Suprapubic skin (tissue), 4 donors: ENCODE measurements at regions not wholly inside any gene's neighbourhood (a gene's known extent, or its start where the extent isn't known, plus 50 kb on each side); places are given as distances from the start of the nearest gene placed in this dataset.

ENCODE experiments used
- DNase-seq, 2 donors: peaks; one replicate each; pipeline ENCODE4 v3.0.0-alpha.2; 2019; ENCODE audit warnings: low spot score in 2 of 2
- H3K27ac ChIP-seq: fragments of 200-600 bp; sonication (generic); one replicate; pipeline ENCODE4 v1.5.1; 2019
- H3K27me3 ChIP-seq: fragments of 200-600 bp; sonication (generic); one replicate; pipeline ENCODE4 v1.5.1; 2019
- H3K36me3 ChIP-seq: fragments of 200-600 bp; sonication (generic); one replicate; pipeline ENCODE4 v1.5.1; 2019
- H3K4me1 ChIP-seq: fragments of 200-600 bp; sonication (generic); one replicate; pipeline ENCODE4 v1.5.1; 2019
- H3K4me3 ChIP-seq: fragments of 200-600 bp; sonication (generic); one replicate; pipeline ENCODE4 v1.5.1; 2019; ENCODE audit warnings: mild to moderate bottlenecking
- H3K9me3 ChIP-seq: fragments of 200-600 bp; sonication (generic); one replicate; pipeline ENCODE4 v1.5.1; 2019
- EP300 ChIP-seq: sonication (generic); formaldehyde crosslinking; IDR thresholded peaks from one replicate; pipeline ENCODE4 v1.6.1; 2017; ENCODE audit warnings: antibody characterized with exemption
- POLR2A ChIP-seq, 2 donors: fragments of 450-650 bp; IDR thresholded peaks; one replicate each; pipeline ENCODE4 v1.6.1; 2017; ENCODE audit warnings: antibody characterized with exemption in 2 of 2, mild to moderate bottlenecking in 2 of 2, moderate library complexity in 2 of 2
- POLR2AphosphoS5 ChIP-seq, 3 donors: sonication (generic); formaldehyde crosslinking; IDR thresholded peaks; one replicate each; pipeline ENCODE4 v1.6.1; 2017; ENCODE audit warnings: antibody characterized with exemption in 3 of 3
- WGBS: methylation state at CpG from one replicate; pipeline ENCODE4 v1.1.5; 2018; 5-methylcytosine and 5-hydroxymethylcytosine counted together
- TF ChIP-seq, protein P1 (sequence below), 2 donors: fragments of 200-600 bp in 1 of 2; fragments of 450-650 bp in 1 of 2; sonication (generic) in 1 of 2; IDR thresholded peaks; one replicate each; pipeline ENCODE4 v1.5.1; 2016 to 2019; ENCODE audit warnings: antibody characterized with exemption in 2 of 2, mild to moderate bottlenecking in 1 of 2, moderate library complexity in 1 of 2

DNA sequence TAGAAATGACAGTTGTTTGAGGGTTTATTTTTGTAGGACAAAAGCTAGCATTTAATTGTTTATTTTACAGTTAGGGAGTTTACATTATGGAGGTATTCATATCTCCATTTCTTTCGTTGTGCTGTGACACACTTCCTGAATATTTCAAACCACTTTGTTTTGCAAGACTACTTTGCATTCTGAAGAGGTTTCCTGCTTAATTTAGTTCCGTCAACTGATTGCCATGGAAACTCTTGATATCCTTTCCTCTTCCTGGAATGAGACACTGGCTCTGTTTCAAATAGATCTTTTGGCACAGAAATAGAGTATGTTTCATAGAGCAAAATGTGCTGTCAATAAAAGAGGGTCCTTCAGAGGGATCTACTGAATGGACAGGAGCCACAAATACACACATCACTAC, 159.5 kb upstream of the AGR3 start:
- 6% methylated on average over 2 of the region's 2 CpGs for WGBS
- Histone ChIP-seq H3K27me3 (no peaks in the 10 kb centered on the region), H3K36me3 (no peaks in the 10 kb centered on the region), H3K27ac (no peak overlapping the region), H3K4me1 (peaks cover 31% of the 10 kb centered on the region), H3K9me3 (no peaks in the 10 kb centered on the region), H3K4me3 (no peak overlapping the region)
- TF ChIP-seq EP300 (no peak), POLR2AphosphoS5 (IDR thresholded peaks at IDR 0.05) (no peak), POLR2A (IDR thresholded peaks at IDR 0.05) (no peak)
- TF ChIP-seq, protein P1, sequence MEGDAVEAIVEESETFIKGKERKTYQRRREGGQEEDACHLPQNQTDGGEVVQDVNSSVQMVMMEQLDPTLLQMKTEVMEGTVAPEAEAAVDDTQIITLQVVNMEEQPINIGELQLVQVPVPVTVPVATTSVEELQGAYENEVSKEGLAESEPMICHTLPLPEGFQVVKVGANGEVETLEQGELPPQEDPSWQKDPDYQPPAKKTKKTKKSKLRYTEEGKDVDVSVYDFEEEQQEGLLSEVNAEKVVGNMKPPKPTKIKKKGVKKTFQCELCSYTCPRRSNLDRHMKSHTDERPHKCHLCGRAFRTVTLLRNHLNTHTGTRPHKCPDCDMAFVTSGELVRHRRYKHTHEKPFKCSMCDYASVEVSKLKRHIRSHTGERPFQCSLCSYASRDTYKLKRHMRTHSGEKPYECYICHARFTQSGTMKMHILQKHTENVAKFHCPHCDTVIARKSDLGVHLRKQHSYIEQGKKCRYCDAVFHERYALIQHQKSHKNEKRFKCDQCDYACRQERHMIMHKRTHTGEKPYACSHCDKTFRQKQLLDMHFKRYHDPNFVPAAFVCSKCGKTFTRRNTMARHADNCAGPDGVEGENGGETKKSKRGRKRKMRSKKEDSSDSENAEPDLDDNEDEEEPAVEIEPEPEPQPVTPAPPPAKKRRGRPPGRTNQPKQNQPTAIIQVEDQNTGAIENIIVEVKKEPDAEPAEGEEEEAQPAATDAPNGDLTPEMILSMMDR (IDR thresholded peaks at IDR 0.05) = no peak
- DNase-seq = no peak

DNA sequence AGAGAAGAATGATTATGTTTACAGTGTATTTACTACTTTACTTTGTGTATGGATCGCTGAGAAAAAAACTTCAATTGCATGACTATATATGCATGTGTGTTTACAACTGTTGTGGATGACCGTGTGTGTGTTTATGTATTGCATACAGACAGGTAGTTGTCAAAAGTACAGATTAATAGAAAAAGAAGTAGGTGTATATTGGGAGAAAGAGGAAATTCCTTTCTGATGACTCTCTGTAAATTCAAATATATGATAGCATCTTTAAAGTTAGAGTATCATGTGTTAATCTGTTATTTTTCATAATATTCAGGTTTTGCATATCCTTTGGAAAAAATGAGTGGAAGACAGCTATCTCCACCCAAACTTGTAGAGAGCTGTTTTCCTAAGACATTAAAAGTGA, 160.4 kb upstream of the AGR3 start:
- no peak overlapping the region for H3K4me3 ChIP-seq
- no peak overlapping the region for H3K27ac ChIP-seq
- no peak for DNase-seq
- H3K9me3 ChIP-seq = no peaks in the 10 kb centered on the region
- H3K4me1 ChIP-seq = peaks cover 31% of the 10 kb centered on the region
- H3K36me3 ChIP-seq = no peaks in the 10 kb centered on the region
- WGBS = 57% methylated on average over 2 of the region's 2 CpGs
- H3K27me3 ChIP-seq = no peaks in the 10 kb centered on the region
- TF ChIP-seq, protein P1 (IDR thresholded peaks at IDR 0.05) = no peak
- no peak for TF ChIP-seq EP300
- TF ChIP-seq POLR2A (IDR thresholded peaks at IDR 0.05) = no peak
- no peak for TF ChIP-seq POLR2AphosphoS5 (IDR thresholded peaks at IDR 0.05)

DNA sequence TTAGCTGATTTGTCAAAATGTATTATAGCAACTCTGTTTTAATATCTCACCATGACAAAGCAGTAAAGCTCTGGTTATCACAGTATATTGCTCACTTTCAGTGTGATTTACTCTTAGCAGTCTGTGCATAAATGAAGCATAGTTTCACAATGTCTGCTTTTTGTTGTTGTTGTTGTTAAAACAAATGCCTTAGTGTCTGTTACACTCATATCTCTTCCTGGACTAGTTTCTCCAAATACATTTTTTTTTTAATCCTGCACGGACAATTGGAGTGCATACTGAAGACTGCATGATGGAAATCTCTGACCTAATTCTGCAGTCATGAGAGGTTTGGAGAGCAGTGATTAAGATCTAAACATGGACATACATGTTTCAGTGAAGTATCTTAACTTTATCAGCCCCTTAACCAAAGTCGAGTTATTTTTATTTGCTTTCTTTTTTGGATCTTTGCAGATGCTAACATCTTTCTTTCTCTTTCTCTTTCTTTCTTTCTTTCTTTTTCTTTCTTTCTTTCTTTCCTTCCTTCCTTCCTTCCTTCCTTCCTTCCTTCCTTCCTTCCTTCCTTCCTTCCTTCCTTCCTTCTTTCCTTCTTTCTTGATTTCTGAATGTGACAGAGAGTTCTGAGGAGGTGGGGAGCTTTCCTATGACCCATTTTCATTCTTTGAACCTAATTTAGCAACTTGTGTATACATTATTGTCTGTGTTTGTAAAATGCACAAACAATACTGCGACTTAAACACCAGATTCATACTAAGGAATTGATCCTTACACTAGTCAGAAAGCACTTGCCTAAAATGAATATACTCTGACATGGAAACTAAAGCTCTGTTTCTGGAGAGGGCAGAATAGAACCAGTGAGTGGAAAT, 161.5 kb upstream of the AGR3 start:
- DNase-seq = no peak
- Histone ChIP-seq H3K27me3 (no peaks in the 10 kb centered on the region), H3K4me3 (no peak overlapping the region), H3K4me1 (peaks cover 31% of the 10 kb centered on the region), H3K9me3 (no peaks in the 10 kb centered on the region), H3K27ac (no peak overlapping the region), H3K36me3 (no peaks in the 10 kb centered on the region)
- 39% methylated on average over 3 of the region's 3 CpGs for WGBS
- TF ChIP-seq POLR2AphosphoS5 (IDR thresholded peaks at IDR 0.05) (no peak), POLR2A (IDR thresholded peaks at IDR 0.05) (no peak), EP300 (no peak)
- TF ChIP-seq, protein P1 (IDR thresholded peaks at IDR 0.05) = no peak

DNA sequence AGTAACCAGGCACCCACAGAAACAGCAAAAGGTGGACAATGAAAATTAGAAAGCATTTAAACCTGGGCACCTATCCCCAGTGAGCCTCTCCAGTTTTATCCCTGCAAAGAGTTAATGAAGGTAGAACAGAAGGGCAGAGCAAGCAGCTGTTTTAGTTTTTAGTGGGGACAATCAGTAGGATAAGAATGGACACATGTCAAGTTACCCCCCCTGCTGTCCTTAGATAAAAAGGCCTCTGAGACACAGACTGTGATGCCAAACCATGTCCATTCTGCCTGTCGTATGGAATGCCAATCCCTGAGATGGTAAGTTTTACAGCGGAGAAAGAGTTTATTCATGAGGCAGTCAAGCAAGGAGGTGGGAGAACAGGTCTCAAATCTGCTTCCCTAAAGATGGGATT, 162.6 kb upstream of the AGR3 start:
- TF ChIP-seq POLR2AphosphoS5 (IDR thresholded peaks at IDR 0.05) = no peak
- TF ChIP-seq POLR2A (IDR thresholded peaks at IDR 0.05) = no peak
- TF ChIP-seq EP300 = no peak
- TF ChIP-seq, protein P1 (IDR thresholded peaks at IDR 0.05) = no peak
- Histone ChIP-seq H3K27ac (no peak overlapping the region), H3K4me1 (peaks cover 28% of the 10 kb centered on the region), H3K27me3 (no peaks in the 10 kb centered on the region), H3K9me3 (no peaks in the 10 kb centered on the region), H3K36me3 (no peaks in the 10 kb centered on the region), H3K4me3 (no peak overlapping the region)
- WGBS = 94% methylated on average over 2 of the region's 2 CpGs
- no peak for DNase-seq

DNA sequence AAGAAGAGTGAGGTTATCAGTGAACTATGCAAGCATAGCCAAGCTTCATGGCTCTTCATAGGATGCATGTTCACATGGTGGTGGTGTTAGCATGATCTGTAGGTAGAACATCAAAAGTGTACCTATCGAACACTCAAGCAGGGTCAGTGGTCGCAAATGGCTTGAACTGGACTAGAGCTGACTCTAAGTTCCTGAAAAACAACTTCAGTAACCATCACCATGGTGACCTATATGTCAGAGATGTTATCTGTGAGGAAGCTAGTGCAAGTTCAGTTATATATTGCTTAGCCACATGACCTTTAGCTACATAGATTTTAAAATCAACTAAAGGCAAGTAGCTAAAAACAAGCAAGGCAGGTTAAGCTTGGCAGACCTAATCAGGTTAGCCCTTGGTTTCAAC, 163.1 kb upstream of the AGR3 start:
- H3K4me3 ChIP-seq = no peak overlapping the region
- H3K27ac ChIP-seq = no peak overlapping the region
- no peaks in the 10 kb centered on the region for H3K27me3 ChIP-seq
- TF ChIP-seq POLR2AphosphoS5 (IDR thresholded peaks at IDR 0.05) (no peak), EP300 (no peak), POLR2A (IDR thresholded peaks at IDR 0.05) (no peak)
- TF ChIP-seq, protein P1 (IDR thresholded peaks at IDR 0.05) = no peak
- H3K9me3 ChIP-seq = no peaks in the 10 kb centered on the region
- DNase-seq = no peak
- no peaks in the 10 kb centered on the region for H3K36me3 ChIP-seq
- peaks cover 26% of the 10 kb centered on the region for H3K4me1 ChIP-seq
- 82% methylated on average over 2 of the region's 2 CpGs for WGBS
